HepG2 (cell line): ENCODE measurements at regions not wholly inside any gene's neighbourhood (a gene's known extent, or its start where the extent isn't known, plus 50 kb on each side); places are given as distances from the start of the nearest gene placed in this dataset.

ENCODE experiments used
- ATAC-seq: fragments of 200-7000 bp; cut with Tn5 transposase; 3 replicates; pipeline ENCODE4 v1.9.1; 2020; ENCODE audit warnings: mild to moderate bottlenecking, moderate library complexity
- BruUV-seq: library from RNA; stranded (reverse); fragments of 400-500 nt; replicated peaks from 2 replicates; lab custom pipeline; 2021; lab: Mats Ljungman, UMichigan
- CTCF ChIA-PET: fragments of 300-600 bp; formaldehyde crosslinking; extraction: SDS; loops from one replicate; lab custom pipeline; 2021; ENCODE audit warnings: low total read pairs, inconsistent platforms, low intra/inter-chr PET ratio; lab: Yijun Ruan, JAX
- POLR2A ChIA-PET: fragments of 350-600 bp; sonication (Branson Sonifier 250); formaldehyde crosslinking; loops from one replicate; lab custom pipeline; 2020; ENCODE audit warnings: antibody characterized with exemption, inconsistent platforms; lab: Yijun Ruan, JAX
- DNase-seq: peaks from one replicate; pipeline ENCODE4 v3.0.0-alpha.2; 2015; ENCODE audit warnings: low spot score
- FAIRE-seq: peaks from 3 replicates; lab custom pipeline; 2011; peaks lifted over from hg19 to GRCh38; lab: Jason Lieb, UNC
- H2AFZ ChIP-seq: one replicate; pipeline ENCODE4 v1.6.1; 2011; ENCODE audit warnings: low read length, inconsistent platforms
- H3K27ac ChIP-seq: fragments of 300-600 bp; 3 replicates; pipeline ENCODE4 v1.8.0; 2011; ENCODE audit warnings: mixed run types, mild to moderate bottlenecking, mixed read lengths, low read length, inconsistent platforms; ENCODE audit not compliant: insufficient read depth; ENCODE audit errors: extremely low read length
- H3K27me3 ChIP-seq, 2 experiments: fragments of 200-600 bp in 1 of 2; 2 replicates in 1 of 2; 3 replicates in 1 of 2; pipeline versions ENCODE4 v1.6.0 to v1.8.0; 2011; ENCODE audit warnings: low read length in 2 of 2, mild to moderate bottlenecking in 2 of 2, moderate library complexity in 2 of 2, inconsistent platforms in 1 of 2; ENCODE audit not compliant: insufficient read depth in 2 of 2, control insufficient read depth in 1 of 2
- H3K36me3 ChIP-seq, 2 experiments: fragments of 200-600 bp in 1 of 2; replicated peaks in 1 of 2; 2 replicates in 1 of 2; 3 replicates in 1 of 2; pipeline versions ENCODE4 v1.5.1 to v1.8.0; 2011; ENCODE audit warnings: low read length in 2 of 2, inconsistent platforms in 1 of 2; ENCODE audit not compliant: insufficient read depth in 2 of 2, control insufficient read depth in 1 of 2
- H3K4me1 ChIP-seq: 2 replicates; pipeline ENCODE4 v1.5.1; 2012; ENCODE audit warnings: low read length, inconsistent platforms; ENCODE audit not compliant: insufficient read depth
- H3K4me2 ChIP-seq: 2 replicates; pipeline ENCODE4 v1.6.0; 2011; ENCODE audit warnings: low read depth, low read length, inconsistent platforms
- H3K4me3 ChIP-seq, 3 experiments: fragments of 200-600 bp in 1 of 3; sonication (generic), shearing (Covaris generic) in 1 of 3; replicated peaks in 1 of 3; 2 replicates each; pipeline ENCODE4 v1.5.1; 2011 to 2016; ENCODE audit warnings: low read length in 3 of 3, inconsistent platforms in 2 of 3, low read depth in 2 of 3, mild to moderate bottlenecking in 2 of 3, control low read depth in 1 of 3, mixed read lengths in 1 of 3; ENCODE audit not compliant: insufficient read depth in 1 of 3
- H3K79me2 ChIP-seq: one replicate; pipeline ENCODE4 v1.6.1; 2011; ENCODE audit warnings: low read length, inconsistent platforms; ENCODE audit not compliant: insufficient read depth
- H3K9ac ChIP-seq: 2 replicates; pipeline ENCODE4 v1.6.0; 2011; ENCODE audit warnings: mild to moderate bottlenecking, low read depth, low read length, inconsistent platforms; ENCODE audit not compliant: insufficient read depth
- H3K9me3 ChIP-seq: 2 replicates; pipeline ENCODE4 v1.5.1; 2012; ENCODE audit warnings: mild to moderate bottlenecking, low read length
- H4K20me1 ChIP-seq: 2 replicates; pipeline ENCODE4 v1.6.0; 2011; ENCODE audit warnings: inconsistent platforms, mild to moderate bottlenecking, low read length, moderate library complexity; ENCODE audit not compliant: insufficient read depth
- CEBPG ChIP-seq: IDR thresholded peaks from 2 replicates; pipeline ENCODE4 v1.6.1; 2016
- HMG20A ChIP-seq: IDR thresholded peaks from 2 replicates; pipeline ENCODE4 v1.6.1; 2016; ENCODE audit warnings: borderline replicate concordance
- HNRNPUL1 ChIP-seq: fragments of 200-400 bp; formaldehyde crosslinking; IDR thresholded peaks from 2 replicates; pipeline ENCODE4 v1.6.1; 2017; ENCODE audit warnings: low read depth, mild to moderate bottlenecking, low read length, moderate library complexity
- KLF6 ChIP-seq: IDR thresholded peaks from 2 replicates; pipeline ENCODE4 v1.8.0; 2016; ENCODE audit warnings: missing biosample characterization, missing genetic modification reagents
- ZNF441 ChIP-seq: sonication (generic); formaldehyde crosslinking; IDR thresholded peaks from 2 replicates; pipeline ENCODE4 v1.7.0; 2021; ENCODE audit warnings: missing genetic modification reagents, borderline replicate concordance
- ZNF513 ChIP-seq: sonication (generic); formaldehyde crosslinking; conservative IDR thresholded peaks from 2 replicates; pipeline ENCODE4 v1.5.0; 2020; ENCODE audit warnings: missing genetic modification reagents
- ZNF646 ChIP-seq: sonication (generic); formaldehyde crosslinking; IDR thresholded peaks from 2 replicates; pipeline ENCODE4 v1.9.0; 2021; ENCODE audit warnings: mild to moderate bottlenecking, missing genetic modification reagents
- ZNF782 ChIP-seq: sonication (generic); formaldehyde crosslinking; IDR thresholded peaks from 2 replicates; pipeline ENCODE4 v1.4.0; 2020; ENCODE audit warnings: missing genetic modification reagents, mild to moderate bottlenecking, borderline replicate concordance
- WGBS: methylation state at CpG from one replicate; pipeline ENCODE4 v1.1.6; 2017; ENCODE audit warnings: low lambda C conversion rate; 5-methylcytosine and 5-hydroxymethylcytosine counted together
- in situ Hi-C: cut with HindIII; loops from 2 replicates; pipeline ENCODE4 v1.10.0; 2017; ENCODE audit warnings: low pct_unique_long_range_greater_than_20kb; ENCODE audit not compliant: extremely low pct_ligation_motif_present
- intact Hi-C: fragments of 100-400 bp; cut with micrococcal nuclease; formaldehyde crosslinking; loops from one replicate; pipeline ENCODE4 v1.10.0; 2022; ENCODE audit not compliant: unreplicated experiment

DNA sequence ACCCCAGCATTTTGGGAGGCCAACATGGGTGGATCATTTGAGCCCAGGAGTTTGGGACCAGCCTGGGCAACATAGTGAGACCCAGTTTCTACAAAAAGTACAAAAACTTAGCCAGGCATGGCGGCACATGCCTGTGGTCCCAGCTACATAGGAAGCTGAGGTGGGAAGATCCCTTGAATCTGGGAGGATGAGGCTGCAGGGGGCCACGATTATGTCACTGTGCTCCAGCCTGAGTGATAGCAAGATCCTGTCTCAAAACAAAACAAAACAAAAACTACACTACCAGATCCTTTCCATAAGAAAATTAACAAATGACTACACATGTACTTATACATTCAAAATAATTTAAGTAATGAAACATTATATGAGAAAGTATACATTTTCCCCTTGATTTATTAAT lies 116.4 kb upstream of the KLF6 start:
- no peaks in the 10 kb centered on the region for H4K20me1 ChIP-seq
- FAIRE-seq (no peak), ATAC-seq (no peak), DNase-seq (no peak)
- H3K36me3 ChIP-seq = no peaks in the 10 kb centered on the region
- H3K9me3 ChIP-seq = no peaks in the 10 kb centered on the region
- no peak overlapping the region for H3K4me3 ChIP-seq
- H3K4me1 ChIP-seq = peaks cover 31% of the 10 kb centered on the region
- H3K9ac ChIP-seq = no peak overlapping the region
- no peak overlapping the region for H2AFZ ChIP-seq
- no peaks in the 10 kb centered on the region for H3K79me2 ChIP-seq
- H3K27me3 ChIP-seq = no peaks in the 10 kb centered on the region
- no peak overlapping the region for H3K27ac ChIP-seq
- no peak overlapping the region for H3K4me2 ChIP-seq
- in situ Hi-C loops (no loop called here), intact Hi-C loops (no loop called here)
- POLR2A ChIA-PET = no interaction called here
- no TSS peak for BruUV-seq
- 86% methylated on average over 2 of the region's 2 CpGs for WGBS
- TF ChIP-seq CEBPG (CRISPR knock-in tag) (no peak), HNRNPUL1 (no peak), HMG20A (CRISPR knock-in tag) (no peak), KLF6 (CRISPR knock-in tag) (no peak), ZNF782 (CRISPR knock-in tag) (no peak), ZNF646 (CRISPR knock-in tag) (no peak), ZNF513 (CRISPR knock-in tag) (no peak), ZNF441 (CRISPR knock-in tag) (no peak)
- CTCF ChIA-PET = no interaction called here
